NCI-H460 (cell line): ENCODE measurements at regions not wholly inside any gene's neighbourhood (a gene's known extent, or its start where the extent isn't known, plus 50 kb on each side); places are given as distances from the start of the nearest gene placed in this dataset.

ENCODE experiments used
- DNase-seq: peaks from one replicate; pipeline ENCODE4 v3.0.0-alpha.2; 2016; ENCODE audit warnings: low read depth; ENCODE audit errors: extremely low read depth
- small RNA-seq, 2 experiments: library from RNA; depleted of rRNA; stranded (forward); fragments of <200 nt; gene quantifications; one replicate each; pipeline ENCODE3, GENCODE V24; 2014

GRCh38 chr10:35696392-35697287, 54.5 kb upstream of the FZD8 start:
- no peak for DNase-seq

- DNase-seq, result no peak
These were observed 51.7 kb upstream of the FZD8 start for GRCh38 chr10:35693800-35694199.

Small RNAs in the stretch of these regions (small RNA-seq; reads per million reads assigned to genes)
- 0 reads per million in 2 experiments for gene RF00019
- 0 reads per million in 2 experiments for gene RF00561
